HG02588 (cell line): ENCODE measurements at regions not wholly inside any gene's neighbourhood (a gene's known extent, or its start where the extent isn't known, plus 50 kb on each side); places are given as distances from the start of the nearest gene placed in this dataset.
"Not testable (repeated sequence)": the region's sequence is repeated elsewhere in the genome, so short reads cannot be mapped to it uniquely, and the experiment has no call there.

Experiments used
- ATAC-seq: cut with Tn5 transposase; IDR thresholded peaks from one replicate; pipeline ENCODE4 v1.9.1; 2021; ENCODE audit warnings: mild to moderate bottlenecking, moderate library complexity; ENCODE audit not compliant: unreplicated experiment

- ATAC-seq: no peak
Observed at GRCh38 chr6:119443993-119444641, 94.6 kb upstream of the MAN1A1 start.

- peak; percentile 32 for ATAC-seq
Observed at GRCh38 chr6:119442776-119443184, 93.2 kb upstream of the MAN1A1 start.

- ATAC-seq: no peak
Observed at GRCh38 chr6:119440953-119441352, 91.4 kb upstream of the MAN1A1 start.

- no peak for ATAC-seq
Observed at GRCh38 chr6:119436583-119436982, 87.0 kb upstream of the MAN1A1 start.

- no peak for ATAC-seq
Observed at GRCh38 chr6:119431799-119432198, 82.2 kb upstream of the MAN1A1 start.

GRCh38 chr6:119430805-119431204 is 81.2 kb upstream of the MAN1A1 start:
- no peak for ATAC-seq

GRCh38 chr6:119428633-119429032 is 79.1 kb upstream of the MAN1A1 start:
- no peak for ATAC-seq

- no peak for ATAC-seq
Observed at GRCh38 chr6:119426619-119427018, 77.1 kb upstream of the MAN1A1 start.

GRCh38 chr6:119423996-119424395 is 74.4 kb upstream of the MAN1A1 start:
- no peak for ATAC-seq

- ATAC-seq: not testable (repeated sequence)
Observed at GRCh38 chr6:119418084-119418483, 68.5 kb upstream of the MAN1A1 start.

- ATAC-seq: no peak
Observed at GRCh38 chr6:119407156-119407555, 57.6 kb upstream of the MAN1A1 start.

- not testable (repeated sequence) for ATAC-seq
Observed at GRCh38 chr6:119405114-119405513, 55.6 kb upstream of the MAN1A1 start.
